ENCODE measurements at regions not wholly inside any gene's neighbourhood (a gene's known extent, or its start where the extent isn't known, plus 50 kb on each side); places are given as distances from the start of the nearest gene placed in this dataset.
A peak's percentile ranks its signal among the peaks of the same experiment; 100 is the strongest.

GRCh38 chr2:237261327-237261726, 152.6 kb downstream of the COL6A3 start:
- no peak overlapping the region for H3K27ac ChIP-seq
- no peaks in the 10 kb centered on the region for H3K36me3 ChIP-seq
- intact Hi-C loops (cut with DNase I): no loop called here
- no peaks in the 10 kb centered on the region for H3K4me1 ChIP-seq
- FAIRE-seq: no peak
- DNase-seq: no peak
- no peaks in the 10 kb centered on the region for H3K9me3 ChIP-seq
- no peaks in the 10 kb centered on the region for H3K27me3 ChIP-seq
- no peak for ATAC-seq
- WGBS, 2 donors: 88 to 94% methylated on average over 3 of the region's 3 CpGs
- H3K4me3 ChIP-seq: no peak overlapping the region
- no peak for TF ChIP-seq CTCF (IDR thresholded peaks at IDR 0.05)

- H3K4me1 ChIP-seq: no peaks in the 10 kb centered on the region
- no peaks in the 10 kb centered on the region for H3K27me3 ChIP-seq
- TF ChIP-seq CTCF (IDR thresholded peaks at IDR 0.05): no peak
- H3K4me3 ChIP-seq: no peak overlapping the region
- no peak overlapping the region for H3K27ac ChIP-seq
- FAIRE-seq (no peak), DNase-seq (no peak), ATAC-seq (peak in 3 of 4 donors; percentile 32 to 67 (median 54))
- no peaks in the 10 kb centered on the region for H3K9me3 ChIP-seq
- H3K36me3 ChIP-seq: no peaks in the 10 kb centered on the region
- intact Hi-C loops (cut with DNase I): no loop called here
- WGBS, 2 donors: 77 to 81% methylated on average over 10 of the region's 10 CpGs
Measured at GRCh38 chr2:237262838-237263771, 150.9 kb downstream of the COL6A3 start.

- intact Hi-C loops (cut with DNase I): no loop called here
- no peaks in the 10 kb centered on the region for H3K27me3 ChIP-seq
- H3K9me3 ChIP-seq: no peaks in the 10 kb centered on the region
- ATAC-seq (no peak), FAIRE-seq (no peak), DNase-seq (no peak)
- no peak overlapping the region for H3K27ac ChIP-seq
- no peak for TF ChIP-seq CTCF (IDR thresholded peaks at IDR 0.05)
- WGBS, 2 donors: 75% methylated on average over 18 of the region's 18 CpGs
- no peak overlapping the region for H3K4me3 ChIP-seq
- no peaks in the 10 kb centered on the region for H3K4me1 ChIP-seq
- no peaks in the 10 kb centered on the region for H3K36me3 ChIP-seq
Measured at GRCh38 chr2:237264480-237265219, 149.3 kb downstream of the COL6A3 start.

GRCh38 chr2:237268004-237268708, 145.8 kb downstream of the COL6A3 start:
- Histone ChIP-seq H3K4me1 (no peaks in the 10 kb centered on the region), H3K9me3 (no peaks in the 10 kb centered on the region), H3K4me3 (no peak overlapping the region), H3K36me3 (no peaks in the 10 kb centered on the region), H3K27ac (no peak overlapping the region), H3K27me3 (no peaks in the 10 kb centered on the region)
- DNase-seq (no peak), FAIRE-seq (no peak), ATAC-seq (no peak)
- intact Hi-C loops (cut with DNase I): no loop called here
- TF ChIP-seq CTCF (IDR thresholded peaks at IDR 0.05): no peak
- WGBS, 2 donors: 74 to 76% methylated on average over 7 of the region's 7 CpGs

Data from pancreas (tissue), 10 donors.